ENCODE measurements at regions not wholly inside any gene's neighbourhood (a gene's known extent, or its start where the extent isn't known, plus 50 kb on each side); places are given as distances from the start of the nearest gene placed in this dataset.

- peak; percentile 24 for DNase-seq (ENCODE audit: low spot score)
- peak; percentile 94 for ATAC-seq
- H3K4me1 Mint-ChIP-seq, result peaks cover 44% of the 10 kb centered on the region
- ChIA-PET POLR2A (no interaction called here), CTCF (interaction anchor here (1.0 kb wide), 1 partner anchor 154 kb away, joined by 8 read pairs; no protein-coding TSS in a partner anchor)
- TF ChIP-seq ZNF138 (CRISPR knock-in tag; conservative IDR thresholded peaks at IDR 0.05) (no peak), ZNF423 (CRISPR knock-in tag; IDR thresholded peaks at IDR 0.05) (peak; percentile 16; the same call in 1 of the 2 replicates)
- TF ChIP-seq, protein P1, sequence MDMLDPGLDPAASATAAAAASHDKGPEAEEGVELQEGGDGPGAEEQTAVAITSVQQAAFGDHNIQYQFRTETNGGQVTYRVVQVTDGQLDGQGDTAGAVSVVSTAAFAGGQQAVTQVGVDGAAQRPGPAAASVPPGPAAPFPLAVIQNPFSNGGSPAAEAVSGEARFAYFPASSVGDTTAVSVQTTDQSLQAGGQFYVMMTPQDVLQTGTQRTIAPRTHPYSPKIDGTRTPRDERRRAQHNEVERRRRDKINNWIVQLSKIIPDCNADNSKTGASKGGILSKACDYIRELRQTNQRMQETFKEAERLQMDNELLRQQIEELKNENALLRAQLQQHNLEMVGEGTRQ (CRISPR knock-in tag; IDR thresholded peaks at IDR 0.05), result no peak
- H3K27ac Mint-ChIP-seq, result peak overlapping the region; percentile 7
- peaks cover 41% of the 10 kb centered on the region for H3K27me3 Mint-ChIP-seq (ENCODE audit: low read depth)
- no peak overlapping the region for H3K4me3 Mint-ChIP-seq
- no peaks in the 10 kb centered on the region; the same call in 1 of the 2 replicates for H3K36me3 Mint-ChIP-seq
- no peaks in the 10 kb centered on the region for H3K9me3 Mint-ChIP-seq
Measured at GRCh38 chr1:232473324-232473723, 156.6 kb downstream of the SIPA1L2 start.

GRCh38 chr1:232472485-232473041 lies 157.4 kb downstream of the SIPA1L2 start:
- Mint-ChIP-seq H3K36me3 (no peaks in the 10 kb centered on the region; the same call in 1 of the 2 replicates), H3K4me1 (peaks cover 50% of the 10 kb centered on the region), H3K27ac (peak overlapping the region; percentile 7; the same call in 1 of the 2 replicates), H3K9me3 (no peaks in the 10 kb centered on the region), H3K4me3 (0 out of 2 replicates have a peak overlapping the region, but pooled peaks have one; percentile 10), H3K27me3 (ENCODE audit: low read depth) (peaks cover 49% of the 10 kb centered on the region)
- TF ChIP-seq OVOL2 (CRISPR knock-in tag; IDR thresholded peaks at IDR 0.05; ENCODE audit: borderline replicate concordance) (no peak), TEAD4 (CRISPR knock-in tag; IDR thresholded peaks at IDR 0.05) (no peak), EMX1 (CRISPR knock-in tag; IDR thresholded peaks at IDR 0.05) (no peak), ELF4 (CRISPR knock-in tag; IDR thresholded peaks at IDR 0.05; ENCODE audit: low read depth) (no peak), ZNF396 (CRISPR knock-in tag; IDR thresholded peaks at IDR 0.05; ENCODE audit: borderline replicate concordance) (no peak), ZNF671 (CRISPR knock-in tag; IDR thresholded peaks at IDR 0.05) (no peak), ATF2 (CRISPR knock-in tag; IDR thresholded peaks at IDR 0.05; ENCODE audit: borderline replicate concordance, low read depth) (no peak), GABPB1 (CRISPR knock-in tag; IDR thresholded peaks at IDR 0.05) (no peak), CTCF (IDR thresholded peaks at IDR 0.05) (no peak), NFYB (CRISPR knock-in tag; conservative IDR thresholded peaks at IDR 0.05; ENCODE audit: low read depth) (no peak), CREM (CRISPR knock-in tag; IDR thresholded peaks at IDR 0.05) (no peak), CREB1 (CRISPR knock-in tag; IDR thresholded peaks at IDR 0.05) (no peak), NR1H2 (CRISPR knock-in tag; IDR thresholded peaks at IDR 0.05) (no peak), FOXJ3 (CRISPR knock-in tag; IDR thresholded peaks at IDR 0.05; ENCODE audit: borderline replicate concordance) (no peak), ATF6 (CRISPR knock-in tag; IDR thresholded peaks at IDR 0.05) (no peak), ZNF317 (CRISPR knock-in tag; IDR thresholded peaks at IDR 0.05; ENCODE audit: borderline replicate concordance, low read depth) (no peak), IRF2 (CRISPR knock-in tag; IDR thresholded peaks at IDR 0.05; ENCODE audit: borderline replicate concordance, low read depth) (no peak)
- TF ChIP-seq, protein P2, sequence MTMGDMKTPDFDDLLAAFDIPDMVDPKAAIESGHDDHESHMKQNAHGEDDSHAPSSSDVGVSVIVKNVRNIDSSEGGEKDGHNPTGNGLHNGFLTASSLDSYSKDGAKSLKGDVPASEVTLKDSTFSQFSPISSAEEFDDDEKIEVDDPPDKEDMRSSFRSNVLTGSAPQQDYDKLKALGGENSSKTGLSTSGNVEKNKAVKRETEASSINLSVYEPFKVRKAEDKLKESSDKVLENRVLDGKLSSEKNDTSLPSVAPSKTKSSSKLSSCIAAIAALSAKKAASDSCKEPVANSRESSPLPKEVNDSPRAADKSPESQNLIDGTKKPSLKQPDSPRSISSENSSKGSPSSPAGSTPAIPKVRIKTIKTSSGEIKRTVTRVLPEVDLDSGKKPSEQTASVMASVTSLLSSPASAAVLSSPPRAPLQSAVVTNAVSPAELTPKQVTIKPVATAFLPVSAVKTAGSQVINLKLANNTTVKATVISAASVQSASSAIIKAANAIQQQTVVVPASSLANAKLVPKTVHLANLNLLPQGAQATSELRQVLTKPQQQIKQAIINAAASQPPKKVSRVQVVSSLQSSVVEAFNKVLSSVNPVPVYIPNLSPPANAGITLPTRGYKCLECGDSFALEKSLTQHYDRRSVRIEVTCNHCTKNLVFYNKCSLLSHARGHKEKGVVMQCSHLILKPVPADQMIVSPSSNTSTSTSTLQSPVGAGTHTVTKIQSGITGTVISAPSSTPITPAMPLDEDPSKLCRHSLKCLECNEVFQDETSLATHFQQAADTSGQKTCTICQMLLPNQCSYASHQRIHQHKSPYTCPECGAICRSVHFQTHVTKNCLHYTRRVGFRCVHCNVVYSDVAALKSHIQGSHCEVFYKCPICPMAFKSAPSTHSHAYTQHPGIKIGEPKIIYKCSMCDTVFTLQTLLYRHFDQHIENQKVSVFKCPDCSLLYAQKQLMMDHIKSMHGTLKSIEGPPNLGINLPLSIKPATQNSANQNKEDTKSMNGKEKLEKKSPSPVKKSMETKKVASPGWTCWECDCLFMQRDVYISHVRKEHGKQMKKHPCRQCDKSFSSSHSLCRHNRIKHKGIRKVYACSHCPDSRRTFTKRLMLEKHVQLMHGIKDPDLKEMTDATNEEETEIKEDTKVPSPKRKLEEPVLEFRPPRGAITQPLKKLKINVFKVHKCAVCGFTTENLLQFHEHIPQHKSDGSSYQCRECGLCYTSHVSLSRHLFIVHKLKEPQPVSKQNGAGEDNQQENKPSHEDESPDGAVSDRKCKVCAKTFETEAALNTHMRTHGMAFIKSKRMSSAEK (CRISPR knock-in tag; IDR thresholded peaks at IDR 0.05; ENCODE audit: borderline replicate concordance), result no peak
- TF ChIP-seq, protein P3, sequence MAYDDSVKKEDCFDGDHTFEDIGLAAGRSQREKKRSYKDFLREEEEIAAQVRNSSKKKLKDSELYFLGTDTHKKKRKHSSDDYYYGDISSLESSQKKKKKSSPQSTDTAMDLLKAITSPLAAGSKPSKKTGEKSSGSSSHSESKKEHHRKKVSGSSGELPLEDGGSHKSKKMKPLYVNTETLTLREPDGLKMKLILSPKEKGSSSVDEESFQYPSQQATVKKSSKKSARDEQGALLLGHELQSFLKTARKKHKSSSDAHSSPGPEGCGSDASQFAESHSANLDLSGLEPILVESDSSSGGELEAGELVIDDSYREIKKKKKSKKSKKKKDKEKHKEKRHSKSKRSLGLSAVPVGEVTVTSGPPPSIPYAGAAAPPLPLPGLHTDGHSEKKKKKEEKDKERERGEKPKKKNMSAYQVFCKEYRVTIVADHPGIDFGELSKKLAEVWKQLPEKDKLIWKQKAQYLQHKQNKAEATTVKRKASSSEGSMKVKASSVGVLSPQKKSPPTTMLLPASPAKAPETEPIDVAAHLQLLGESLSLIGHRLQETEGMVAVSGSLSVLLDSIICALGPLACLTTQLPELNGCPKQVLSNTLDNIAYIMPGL (CRISPR knock-in tag; IDR thresholded peaks at IDR 0.05), result no peak
- DNase-seq (ENCODE audit: low spot score), result no peak
- CTCF ChIA-PET, result interaction anchor here (1.0 kb wide), 1 partner anchor 155 kb away, joined by 8 read pairs; no protein-coding TSS in a partner anchor
- POLR2A ChIA-PET, result no interaction called here
- no peak for ATAC-seq
